T-cell (primary cell): ENCODE measurements at regions not wholly inside any gene's neighbourhood (a gene's known extent, or its start where the extent isn't known, plus 50 kb on each side); places are given as distances from the start of the nearest gene placed in this dataset.

ENCODE experiments used
- ATAC-seq, 4 experiments: fragments of 200-7000 bp in 3 of 4; fragments of 150-1000 bp in 1 of 4; cut with Tn5 transposase; replicated peaks in 1 of 4; 1 replicate in 3 of 4; 2 replicates in 1 of 4; pipeline ENCODE4 v1.10.0; 2021; ENCODE audit warnings: moderate library complexity in 3 of 4, mild to moderate bottlenecking in 2 of 4, moderate number of reproducible peaks in 1 of 4
- CTCF ChIA-PET, 2 donors: fragments of 300-600 bp; sonication (Branson Sonifier 250); formaldehyde crosslinking; loops; one replicate each; lab custom pipeline; 2022; ENCODE audit warnings: antibody characterized with exemption in 2 of 2; lab: Charles Lee
- POLR2A ChIA-PET, 2 donors: fragments of 300-600 bp; sonication (Branson Sonifier 250); formaldehyde crosslinking; loops; one replicate each; lab custom pipeline; 2022; ENCODE audit warnings: antibody characterized with exemption in 2 of 2; lab: Charles Lee
- DNase-seq, 35 experiments: peaks; one replicate each; pipeline versions ENCODE4 v3.0.0 to v3.0.0-alpha.2; 2013 to 2023
- H3K27ac ChIP-seq: one replicate; pipeline ENCODE4 v1.5.1; 2013; ENCODE audit warnings: low read length
- H3K27me3 ChIP-seq, 2 experiments: replicated peaks in 1 of 2; 1 replicate in 1 of 2; 2 replicates in 1 of 2; pipeline versions ENCODE4 v1.6.1 to v1.7.0; 2013; ENCODE audit warnings: low read length in 1 of 2, mixed read lengths in 1 of 2; ENCODE audit not compliant: control insufficient read depth in 2 of 2, insufficient read depth in 2 of 2; ENCODE audit errors: extremely low read depth in 1 of 2
- H3K36me3 ChIP-seq, 2 donors: 1 replicate in 1 of 2; 2 replicates in 1 of 2; pipeline versions ENCODE4 v1.6.1 to v1.7.0; 2013; ENCODE audit warnings: low read length in 1 of 2; ENCODE audit not compliant: control insufficient read depth in 2 of 2, insufficient read depth in 1 of 2; ENCODE audit errors: extremely low read depth in 1 of 2
- H3K4me1 ChIP-seq, 2 experiments: 1 replicate in 1 of 2; 2 replicates in 1 of 2; pipeline versions ENCODE4 v1.6.1 to v1.7.0; 2013; ENCODE audit warnings: low read length in 2 of 2, mixed read lengths in 1 of 2; ENCODE audit not compliant: insufficient read depth in 2 of 2, control insufficient read depth in 1 of 2; ENCODE audit errors: extremely low read depth in 1 of 2
- H3K4me3 ChIP-seq, 2 donors: 1 replicate in 1 of 2; 2 replicates in 1 of 2; pipeline versions ENCODE4 v1.5.1 to v1.7.0; 2013; ENCODE audit warnings: mild to moderate bottlenecking in 2 of 2, low read length in 1 of 2, moderate library complexity in 1 of 2; ENCODE audit not compliant: control insufficient read depth in 1 of 2; ENCODE audit errors: extremely low read depth in 1 of 2
- H3K9me3 ChIP-seq: 2 replicates; pipeline ENCODE4 v1.7.0; 2013
- H3K27ac Mint-ChIP-seq, 2 donors: one replicate each; pipeline ENCODE4 v1.8.0; 2020 to 2021; ENCODE audit warnings: mild to moderate bottlenecking in 2 of 2, mixed read lengths in 2 of 2
- H3K27me3 Mint-ChIP-seq, 2 donors: one replicate each; pipeline ENCODE4 v1.8.0; 2021 to 2022; ENCODE audit warnings: mixed read lengths in 2 of 2
- H3K36me3 Mint-ChIP-seq: one replicate; pipeline ENCODE4 v1.8.0; 2021; ENCODE audit warnings: mixed read lengths
- H3K4me1 Mint-ChIP-seq, 3 donors: one replicate each; pipeline ENCODE4 v1.8.0; 2020 to 2022; ENCODE audit warnings: mixed read lengths in 3 of 3, mild to moderate bottlenecking in 1 of 3
- H3K4me3 Mint-ChIP-seq, 3 donors: one replicate each; pipeline ENCODE4 v1.8.0; 2020 to 2022; ENCODE audit warnings: mild to moderate bottlenecking in 3 of 3, mixed read lengths in 3 of 3, moderate library complexity in 3 of 3
- H3K9me3 Mint-ChIP-seq, 3 donors: one replicate each; pipeline ENCODE4 v1.8.0; 2020 to 2022; ENCODE audit warnings: mixed read lengths in 3 of 3
- WGBS: methylation state at CpG from one replicate; pipeline ENCODE4 v1.1.5; 2013; ENCODE audit warnings: missing lambda C conversion rate; ENCODE audit not compliant: insufficient coverage; 5-methylcytosine and 5-hydroxymethylcytosine counted together

- DNase-seq (no peak), ATAC-seq (no peak)
- POLR2A ChIA-PET = no interaction called here
- CTCF ChIA-PET = interaction anchor here (0.6 to 1.6 kb wide), 3 partner anchors 9 to 796 kb away, joined by 3 to 10 read pairs (median 3); no protein-coding TSS in a partner anchor
- H3K4me1 ChIP-seq = peaks cover 3 to 4% of the 10 kb centered on the region in 2 experiments
- no peaks in the 10 kb centered on the region for H3K27me3 ChIP-seq
- Mint-ChIP-seq H3K4me3 (no peak overlapping the region), H3K9me3 (no peaks in the 10 kb centered on the region), H3K27me3 (peaks cover 0 to 4% of the 10 kb centered on the region in 2 donors), H3K36me3 (no peaks in the 10 kb centered on the region), H3K27ac (no peak overlapping the region), H3K4me1 (peaks cover 14 to 19% (median 17%) of the 10 kb centered on the region in 3 donors)
- no peak overlapping the region for H3K4me3 ChIP-seq
- H3K9me3 ChIP-seq = no peaks in the 10 kb centered on the region
- no peaks in the 10 kb centered on the region for H3K36me3 ChIP-seq
- H3K27ac ChIP-seq = no peak overlapping the region
- WGBS = 60% methylated on average over 1 of the region's 5 CpGs
Measured at GRCh38 chr10:27445070-27445469, 59.0 kb upstream of the RAB18 start.

- ChIA-PET CTCF (interaction anchor here in 1 of 2 donors (0.8 kb wide), 1 partner anchor 32 kb away, joined by 4 read pairs; no protein-coding TSS in a partner anchor), POLR2A (no interaction called here)
- Histone ChIP-seq H3K9me3 (no peaks in the 10 kb centered on the region), H3K4me1 (no peaks in the 10 kb centered on the region), H3K27me3 (peaks cover 0 to 6% of the 10 kb centered on the region in 2 experiments), H3K36me3 (no peaks in the 10 kb centered on the region), H3K4me3 (no peak overlapping the region), H3K27ac (no peak overlapping the region)
- H3K4me1 Mint-ChIP-seq = no peaks in the 10 kb centered on the region
- 36% methylated on average over 2 of the region's 2 CpGs for WGBS
- peaks cover 4 to 8% of the 10 kb centered on the region in 2 donors for H3K27me3 Mint-ChIP-seq
- H3K4me3 Mint-ChIP-seq = no peak overlapping the region
- DNase-seq (no peak), ATAC-seq (no peak)
- H3K9me3 Mint-ChIP-seq = no peaks in the 10 kb centered on the region
- no peak overlapping the region for H3K27ac Mint-ChIP-seq
- no peaks in the 10 kb centered on the region for H3K36me3 Mint-ChIP-seq
Measured at GRCh38 chr10:27440478-27440877, 63.6 kb upstream of the RAB18 start.

GRCh38 chr10:27440021-27440420, 64.1 kb upstream of the RAB18 start:
- ChIA-PET POLR2A (interaction anchor here in 1 of 2 donors (0.6 kb wide), 1 partner anchor 99 kb away, joined by 3 read pairs; no protein-coding TSS in a partner anchor), CTCF (interaction anchor here in 1 of 2 donors (0.8 kb wide), 1 partner anchor 32 kb away, joined by 4 read pairs; no protein-coding TSS in a partner anchor)
- Histone ChIP-seq H3K4me3 (no peak overlapping the region), H3K4me1 (no peaks in the 10 kb centered on the region), H3K27me3 (peaks cover 0 to 6% of the 10 kb centered on the region in 2 experiments), H3K9me3 (no peaks in the 10 kb centered on the region), H3K27ac (no peak overlapping the region), H3K36me3 (no peaks in the 10 kb centered on the region)
- no peak overlapping the region for H3K4me3 Mint-ChIP-seq
- H3K36me3 Mint-ChIP-seq = no peaks in the 10 kb centered on the region
- no peaks in the 10 kb centered on the region for H3K4me1 Mint-ChIP-seq
- H3K27me3 Mint-ChIP-seq = peaks cover 4 to 8% of the 10 kb centered on the region in 2 donors
- ATAC-seq (no peak), DNase-seq (no peak)
- no peaks in the 10 kb centered on the region for H3K9me3 Mint-ChIP-seq
- H3K27ac Mint-ChIP-seq = no peak overlapping the region

GRCh38 chr10:27439101-27439500, 65.0 kb upstream of the RAB18 start:
- H3K27ac Mint-ChIP-seq = no peak overlapping the region
- WGBS = no CpG with 5 or more reads among the region's 1 CpG
- no peaks in the 10 kb centered on the region for H3K4me1 Mint-ChIP-seq
- H3K27me3 ChIP-seq = peaks cover 0 to 6% of the 10 kb centered on the region in 2 experiments
- no peaks in the 10 kb centered on the region for H3K36me3 Mint-ChIP-seq
- POLR2A ChIA-PET = no interaction called here
- peaks cover 4 to 8% of the 10 kb centered on the region in 2 donors for H3K27me3 Mint-ChIP-seq
- H3K4me3 Mint-ChIP-seq = no peak overlapping the region
- H3K27ac ChIP-seq = no peak overlapping the region
- no peak overlapping the region for H3K4me3 ChIP-seq
- no peaks in the 10 kb centered on the region for H3K9me3 ChIP-seq
- ATAC-seq (no peak), DNase-seq (no peak)
- H3K36me3 ChIP-seq = no peaks in the 10 kb centered on the region
- CTCF ChIA-PET = no interaction called here
- no peaks in the 10 kb centered on the region for H3K9me3 Mint-ChIP-seq
- H3K4me1 ChIP-seq = no peaks in the 10 kb centered on the region

- Mint-ChIP-seq H3K27ac (no peak overlapping the region), H3K27me3 (peaks cover 7 to 8% of the 10 kb centered on the region in 2 donors), H3K4me3 (no peak overlapping the region), H3K4me1 (no peaks in the 10 kb centered on the region), H3K9me3 (no peaks in the 10 kb centered on the region), H3K36me3 (no peaks in the 10 kb centered on the region)
- Histone ChIP-seq H3K36me3 (no peaks in the 10 kb centered on the region), H3K27ac (no peak overlapping the region), H3K9me3 (no peaks in the 10 kb centered on the region), H3K4me3 (no peak overlapping the region), H3K27me3 (peaks cover 0 to 6% of the 10 kb centered on the region in 2 experiments), H3K4me1 (no peaks in the 10 kb centered on the region)
- CTCF ChIA-PET = no interaction called here
- DNase-seq = no peak
- POLR2A ChIA-PET = no interaction called here
- no peak for ATAC-seq
Measured at GRCh38 chr10:27437775-27438174, 66.3 kb upstream of the RAB18 start.

- no peaks in the 10 kb centered on the region for H3K4me1 ChIP-seq
- Mint-ChIP-seq H3K27me3 (peaks cover 7 to 8% of the 10 kb centered on the region in 2 donors), H3K9me3 (no peaks in the 10 kb centered on the region), H3K4me1 (no peaks in the 10 kb centered on the region), H3K27ac (no peak overlapping the region), H3K4me3 (no peak overlapping the region), H3K36me3 (no peaks in the 10 kb centered on the region)
- H3K36me3 ChIP-seq = no peaks in the 10 kb centered on the region
- DNase-seq (no peak), ATAC-seq (no peak)
- no peak overlapping the region for H3K4me3 ChIP-seq
- WGBS = 84% methylated on average over 5 of the region's 8 CpGs
- H3K27me3 ChIP-seq = peaks cover 0 to 6% of the 10 kb centered on the region in 2 experiments
- POLR2A ChIA-PET = no interaction called here
- CTCF ChIA-PET = no interaction called here
- H3K27ac ChIP-seq = no peak overlapping the region
- H3K9me3 ChIP-seq = no peaks in the 10 kb centered on the region
Measured at GRCh38 chr10:27436710-27437109, 67.4 kb upstream of the RAB18 start.

GRCh38 chr10:27433976-27434375, 70.1 kb upstream of the RAB18 start:
- H3K27ac Mint-ChIP-seq = no peak overlapping the region
- no peak for ATAC-seq

More at GRCh38 chr10:27433976-27434375, 70.1 kb upstream of the RAB18 start:
- Histone ChIP-seq H3K27ac (no peak overlapping the region), H3K9me3 (no peaks in the 10 kb centered on the region), H3K36me3 (no peaks in the 10 kb centered on the region), H3K4me1 (no peaks in the 10 kb centered on the region), H3K27me3 (peaks cover 0 to 6% of the 10 kb centered on the region in 2 experiments), H3K4me3 (no peak overlapping the region)
- Mint-ChIP-seq H3K9me3 (no peaks in the 10 kb centered on the region), H3K36me3 (no peaks in the 10 kb centered on the region), H3K4me3 (no peak overlapping the region), H3K27me3 (peaks cover 7 to 14% of the 10 kb centered on the region in 2 donors), H3K4me1 (no peaks in the 10 kb centered on the region)
- no CpG with 5 or more reads among the region's 2 CpGs for WGBS
- CTCF ChIA-PET = no interaction called here
- POLR2A ChIA-PET = no interaction called here
- no peak for DNase-seq
